ENCODE measurements at regions not wholly inside any gene's neighbourhood (a gene's known extent, or its start where the extent isn't known, plus 50 kb on each side); places are given as distances from the start of the nearest gene placed in this dataset.

DNA sequence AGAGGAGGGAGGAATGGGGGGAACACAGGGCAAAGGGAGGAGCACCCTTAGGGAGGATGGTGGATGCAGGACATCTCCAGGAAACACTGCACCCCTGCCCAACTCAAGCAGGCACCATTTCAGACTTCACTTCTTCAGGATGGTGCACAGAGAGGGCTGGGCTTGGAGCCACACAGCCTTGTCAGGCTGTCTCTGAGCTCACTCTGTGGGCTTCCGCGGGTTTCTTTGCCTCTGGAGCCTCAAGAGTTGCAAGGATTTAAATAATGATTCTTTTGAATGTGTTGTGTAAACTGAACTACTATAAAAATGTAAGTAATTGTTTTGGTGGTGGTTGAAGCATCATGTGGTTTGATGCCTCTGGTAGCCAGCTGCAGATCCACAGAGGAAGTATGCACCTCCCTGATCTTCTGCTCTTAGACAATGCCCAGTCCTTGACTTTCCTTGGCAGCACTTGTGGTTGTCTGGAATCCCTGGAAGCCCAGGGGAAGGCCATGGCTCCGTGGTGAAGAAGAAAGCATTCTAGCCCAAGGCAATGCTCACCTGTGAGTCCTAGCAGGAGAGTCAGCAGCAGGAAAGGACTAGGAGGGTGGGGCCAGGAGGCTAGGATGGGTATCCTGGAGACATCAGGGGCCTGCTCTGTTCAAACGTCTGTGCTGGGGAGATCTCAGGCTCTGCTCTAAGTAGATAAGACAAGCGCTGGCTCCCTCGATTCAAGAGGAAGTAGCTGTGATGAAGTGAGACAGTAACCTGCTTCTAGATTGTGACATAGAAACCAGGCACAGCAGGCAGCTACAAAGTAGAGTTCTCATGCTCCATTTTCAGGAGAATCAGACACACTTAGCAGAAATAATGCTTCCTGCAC lies 50.2 kb upstream of the SIRPG start:
- TF ChIP-seq ZBTB7A (IDR thresholded peaks at IDR 0.05; ENCODE audit: low read depth) (no peak), TAF1 (IDR thresholded peaks at IDR 0.05; ENCODE audit: low read depth) (no peak), EP300 (IDR thresholded peaks at IDR 0.05; ENCODE audit: borderline replicate concordance) (no peak)
